ENCODE measurements at regions not wholly inside any gene's neighbourhood (a gene's known extent, or its start where the extent isn't known, plus 50 kb on each side); places are given as distances from the start of the nearest gene placed in this dataset.
"Not testable (repeated sequence)": the region's sequence is repeated elsewhere in the genome, so short reads cannot be mapped to it uniquely, and the experiment has no call there.

GRCh38 chr5:125079028-125079427 is 332.6 kb upstream of the ZNF608 start:
- not testable (repeated sequence) for H3K9ac ChIP-seq (ENCODE audit: low read depth in 1 of 3, low read length in 3 of 3); H3K27ac ChIP-seq (ENCODE audit: low read depth, low read length); H3K27me3 ChIP-seq (ENCODE audit: control insufficient read depth in 3 of 3, insufficient read depth in 3 of 3, low read length in 3 of 3); H3K9me3 ChIP-seq (ENCODE audit: control insufficient read depth in 3 of 3, low read length in 3 of 3); H3K4me3 ChIP-seq (ENCODE audit: low read length in 3 of 3); H3K36me3 ChIP-seq (ENCODE audit: control insufficient read depth in 3 of 3, insufficient read depth in 3 of 3, low read length in 3 of 3); H3K4me1 ChIP-seq (ENCODE audit: control insufficient read depth in 3 of 3, insufficient read depth in 3 of 3, low read length in 3 of 3)

- H3K4me1 ChIP-seq (ENCODE audit: control insufficient read depth in 3 of 3, insufficient read depth in 3 of 3, low read length in 3 of 3) = no peaks in the 10 kb centered on the region
- no peak overlapping the region for H3K27ac ChIP-seq (ENCODE audit: low read depth, low read length)
- H3K9me3 ChIP-seq (ENCODE audit: control insufficient read depth in 3 of 3, low read length in 3 of 3) = no peaks in the 10 kb centered on the region
- H3K9ac ChIP-seq (ENCODE audit: low read depth in 1 of 3, low read length in 3 of 3) = no peak overlapping the region
- no peaks in the 10 kb centered on the region for H3K27me3 ChIP-seq (ENCODE audit: control insufficient read depth in 3 of 3, insufficient read depth in 3 of 3, low read length in 3 of 3)
- no peaks in the 10 kb centered on the region for H3K36me3 ChIP-seq (ENCODE audit: control insufficient read depth in 3 of 3, insufficient read depth in 3 of 3, low read length in 3 of 3)
- no peak overlapping the region for H3K4me3 ChIP-seq (ENCODE audit: low read length in 3 of 3)
Measured at GRCh38 chr5:125081101-125081500, 334.7 kb upstream of the ZNF608 start.

- H3K4me3 ChIP-seq (ENCODE audit: low read length in 3 of 3) = no peak overlapping the region
- no peak overlapping the region for H3K27ac ChIP-seq (ENCODE audit: low read depth, low read length)
- no peaks in the 10 kb centered on the region for H3K36me3 ChIP-seq (ENCODE audit: control insufficient read depth in 3 of 3, insufficient read depth in 3 of 3, low read length in 3 of 3)
- H3K9me3 ChIP-seq (ENCODE audit: control insufficient read depth in 3 of 3, low read length in 3 of 3) = no peaks in the 10 kb centered on the region
- no peak overlapping the region for H3K9ac ChIP-seq (ENCODE audit: low read depth in 1 of 3, low read length in 3 of 3)
- no peaks in the 10 kb centered on the region for H3K4me1 ChIP-seq (ENCODE audit: control insufficient read depth in 3 of 3, insufficient read depth in 3 of 3, low read length in 3 of 3)
- no peaks in the 10 kb centered on the region for H3K27me3 ChIP-seq (ENCODE audit: control insufficient read depth in 3 of 3, insufficient read depth in 3 of 3, low read length in 3 of 3)
Measured at GRCh38 chr5:125083981-125084380, 337.5 kb upstream of the ZNF608 start.

GRCh38 chr5:125085797-125086505 is 339.5 kb upstream of the ZNF608 start:
- H3K36me3 ChIP-seq (ENCODE audit: control insufficient read depth in 3 of 3, insufficient read depth in 3 of 3, low read length in 3 of 3) = no peaks in the 10 kb centered on the region
- no peaks in the 10 kb centered on the region for H3K27me3 ChIP-seq (ENCODE audit: control insufficient read depth in 3 of 3, insufficient read depth in 3 of 3, low read length in 3 of 3)
- H3K4me1 ChIP-seq (ENCODE audit: control insufficient read depth in 3 of 3, insufficient read depth in 3 of 3, low read length in 3 of 3) = no peaks in the 10 kb centered on the region
- H3K9me3 ChIP-seq (ENCODE audit: control insufficient read depth in 3 of 3, low read length in 3 of 3) = no peaks in the 10 kb centered on the region
- H3K4me3 ChIP-seq (ENCODE audit: low read length in 3 of 3) = no peak overlapping the region
- H3K27ac ChIP-seq (ENCODE audit: low read depth, low read length) = no peak overlapping the region
- H3K9ac ChIP-seq (ENCODE audit: low read depth in 1 of 3, low read length in 3 of 3) = no peak overlapping the region

- H3K27me3 ChIP-seq (ENCODE audit: control insufficient read depth in 3 of 3, insufficient read depth in 3 of 3, low read length in 3 of 3) = no peaks in the 10 kb centered on the region
- no peak overlapping the region for H3K4me3 ChIP-seq (ENCODE audit: low read length in 3 of 3)
- H3K9me3 ChIP-seq (ENCODE audit: control insufficient read depth in 3 of 3, low read length in 3 of 3) = no peaks in the 10 kb centered on the region
- no peak overlapping the region for H3K9ac ChIP-seq (ENCODE audit: low read depth in 1 of 3, low read length in 3 of 3)
- no peaks in the 10 kb centered on the region for H3K4me1 ChIP-seq (ENCODE audit: control insufficient read depth in 3 of 3, insufficient read depth in 3 of 3, low read length in 3 of 3)
- H3K36me3 ChIP-seq (ENCODE audit: control insufficient read depth in 3 of 3, insufficient read depth in 3 of 3, low read length in 3 of 3) = no peaks in the 10 kb centered on the region
- H3K27ac ChIP-seq (ENCODE audit: low read depth, low read length) = no peak overlapping the region
Measured at GRCh38 chr5:125088522-125089105, 342.2 kb upstream of the ZNF608 start.

- not testable (repeated sequence) for H3K36me3 ChIP-seq (ENCODE audit: control insufficient read depth in 3 of 3, insufficient read depth in 3 of 3, low read length in 3 of 3); H3K9ac ChIP-seq (ENCODE audit: low read depth in 1 of 3, low read length in 3 of 3); H3K4me3 ChIP-seq (ENCODE audit: low read length in 3 of 3); H3K27ac ChIP-seq (ENCODE audit: low read depth, low read length); H3K4me1 ChIP-seq (ENCODE audit: control insufficient read depth in 3 of 3, insufficient read depth in 3 of 3, low read length in 3 of 3); H3K27me3 ChIP-seq (ENCODE audit: control insufficient read depth in 3 of 3, insufficient read depth in 3 of 3, low read length in 3 of 3); H3K9me3 ChIP-seq (ENCODE audit: control insufficient read depth in 3 of 3, low read length in 3 of 3)
Measured at GRCh38 chr5:125092138-125092537, 345.7 kb upstream of the ZNF608 start.

GRCh38 chr5:125093776-125094175 is 347.3 kb upstream of the ZNF608 start:
- H3K9me3 ChIP-seq (ENCODE audit: control insufficient read depth in 3 of 3, low read length in 3 of 3) = no peaks in the 10 kb centered on the region
- H3K36me3 ChIP-seq (ENCODE audit: control insufficient read depth in 3 of 3, insufficient read depth in 3 of 3, low read length in 3 of 3) = no peaks in the 10 kb centered on the region
- H3K9ac ChIP-seq (ENCODE audit: low read depth in 1 of 3, low read length in 3 of 3) = no peak overlapping the region
- no peak overlapping the region for H3K27ac ChIP-seq (ENCODE audit: low read depth, low read length)
- H3K4me3 ChIP-seq (ENCODE audit: low read length in 3 of 3) = no peak overlapping the region
- no peaks in the 10 kb centered on the region for H3K4me1 ChIP-seq (ENCODE audit: control insufficient read depth in 3 of 3, insufficient read depth in 3 of 3, low read length in 3 of 3)
- no peaks in the 10 kb centered on the region for H3K27me3 ChIP-seq (ENCODE audit: control insufficient read depth in 3 of 3, insufficient read depth in 3 of 3, low read length in 3 of 3)

GRCh38 chr5:125100342-125100741 is 353.9 kb upstream of the ZNF608 start:
- Histone ChIP-seq H3K4me3 (ENCODE audit: low read length in 3 of 3) (no peak overlapping the region), H3K36me3 (ENCODE audit: control insufficient read depth in 3 of 3, insufficient read depth in 3 of 3, low read length in 3 of 3) (no peaks in the 10 kb centered on the region), H3K9ac (ENCODE audit: low read depth in 1 of 3, low read length in 3 of 3) (no peak overlapping the region), H3K4me1 (ENCODE audit: control insufficient read depth in 3 of 3, insufficient read depth in 3 of 3, low read length in 3 of 3) (no peaks in the 10 kb centered on the region), H3K9me3 (ENCODE audit: control insufficient read depth in 3 of 3, low read length in 3 of 3) (no peaks in the 10 kb centered on the region), H3K27me3 (ENCODE audit: control insufficient read depth in 3 of 3, insufficient read depth in 3 of 3, low read length in 3 of 3) (no peaks in the 10 kb centered on the region), H3K27ac (ENCODE audit: low read depth, low read length) (no peak overlapping the region)

- H3K9ac ChIP-seq (ENCODE audit: low read depth in 1 of 3, low read length in 3 of 3) = no peak overlapping the region
Measured at GRCh38 chr5:125100951-125101350, 354.5 kb upstream of the ZNF608 start.

GRCh38 chr5:125103459-125103858 is 357.0 kb upstream of the ZNF608 start:
- Histone ChIP-seq H3K4me3 (ENCODE audit: low read length in 3 of 3) (no peak overlapping the region), H3K9ac (ENCODE audit: low read depth in 1 of 3, low read length in 3 of 3) (no peak overlapping the region), H3K27ac (ENCODE audit: low read depth, low read length) (no peak overlapping the region), H3K4me1 (ENCODE audit: control insufficient read depth in 3 of 3, insufficient read depth in 3 of 3, low read length in 3 of 3) (no peaks in the 10 kb centered on the region), H3K27me3 (ENCODE audit: control insufficient read depth in 3 of 3, insufficient read depth in 3 of 3, low read length in 3 of 3) (no peaks in the 10 kb centered on the region), H3K9me3 (ENCODE audit: control insufficient read depth in 3 of 3, low read length in 3 of 3) (no peaks in the 10 kb centered on the region), H3K36me3 (ENCODE audit: control insufficient read depth in 3 of 3, insufficient read depth in 3 of 3, low read length in 3 of 3) (no peaks in the 10 kb centered on the region)

More at GRCh38 chr5:125100951-125101350, 354.5 kb upstream of the ZNF608 start:
- Histone ChIP-seq H3K27me3 (ENCODE audit: control insufficient read depth in 3 of 3, insufficient read depth in 3 of 3, low read length in 3 of 3) (no peaks in the 10 kb centered on the region), H3K36me3 (ENCODE audit: control insufficient read depth in 3 of 3, insufficient read depth in 3 of 3, low read length in 3 of 3) (no peaks in the 10 kb centered on the region), H3K9me3 (ENCODE audit: control insufficient read depth in 3 of 3, low read length in 3 of 3) (no peaks in the 10 kb centered on the region), H3K4me3 (ENCODE audit: low read length in 3 of 3) (no peak overlapping the region), H3K4me1 (ENCODE audit: control insufficient read depth in 3 of 3, insufficient read depth in 3 of 3, low read length in 3 of 3) (no peaks in the 10 kb centered on the region), H3K27ac (ENCODE audit: low read depth, low read length) (no peak overlapping the region)
